ENCODE measurements at regions not wholly inside any gene's neighbourhood (a gene's known extent, or its start where the extent isn't known, plus 50 kb on each side); places are given as distances from the start of the nearest gene placed in this dataset.

DNA sequence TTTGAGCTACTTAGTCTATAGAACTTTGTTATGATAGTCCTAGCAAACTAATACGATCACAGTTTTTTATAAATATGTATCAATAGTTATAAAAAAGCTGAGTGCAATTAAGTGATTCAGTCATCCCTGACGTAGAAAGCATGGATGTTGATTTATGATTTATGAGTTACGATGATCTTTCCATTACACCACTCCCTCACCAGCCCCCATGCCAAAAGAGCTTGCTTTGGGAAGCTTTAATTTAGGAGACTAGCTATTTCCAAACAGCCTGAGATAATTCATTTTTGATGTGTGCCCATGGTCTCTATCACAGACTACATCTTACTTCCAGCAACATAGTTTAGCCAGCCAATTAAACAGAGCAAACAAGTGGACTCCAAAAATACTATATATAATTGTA, 256.8 kb downstream of the GABRG2 start:
- no peak for DNase-seq

DNA sequence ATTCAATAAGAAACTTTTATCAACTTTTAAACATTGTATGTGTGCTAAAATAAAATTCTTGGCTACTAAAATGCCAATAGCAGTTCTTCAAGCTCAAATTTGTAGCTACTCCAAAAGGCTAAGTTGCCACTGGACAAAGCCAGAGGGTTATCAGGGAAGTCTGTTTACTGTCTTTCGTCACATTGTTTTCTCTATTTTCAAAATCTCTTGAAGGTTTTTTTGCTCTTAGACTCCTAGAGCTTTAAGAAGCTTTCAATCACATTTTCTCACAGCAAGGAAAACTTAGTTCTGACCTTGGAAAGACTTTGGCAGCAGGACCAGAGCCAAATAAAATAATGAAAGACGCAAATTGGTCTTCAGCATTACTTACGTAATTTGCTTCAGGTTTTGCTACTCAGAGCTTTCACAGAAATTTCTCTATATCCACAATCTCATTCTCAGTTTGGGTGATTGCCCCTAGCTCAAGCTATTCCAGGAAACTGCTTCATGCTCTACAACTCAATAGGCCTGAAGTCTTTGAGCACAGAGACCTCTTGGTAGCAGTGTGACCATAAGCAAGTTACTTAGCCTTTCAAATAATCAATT, 257.7 kb downstream of the GABRG2 start:
- DNase-seq, result no peak

DNA sequence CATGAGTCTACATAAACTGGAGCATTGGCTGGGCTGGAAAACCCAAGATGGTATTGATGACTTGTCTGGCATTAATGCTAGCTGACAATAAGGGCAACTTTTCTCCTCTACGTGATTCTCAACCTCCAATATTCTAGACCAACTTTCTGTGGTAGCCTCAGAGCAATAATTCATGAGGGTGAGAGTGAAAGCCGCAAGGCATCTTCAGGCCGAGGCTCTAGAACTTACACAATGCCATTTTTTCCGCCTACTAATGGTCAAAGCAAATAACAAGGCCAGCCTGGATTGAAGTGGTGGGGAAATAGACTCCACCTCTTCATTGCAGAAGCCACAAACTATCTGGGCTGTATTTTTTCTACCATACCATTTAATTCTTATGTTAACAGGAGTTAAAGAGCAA, 267.4 kb downstream of the GABRG2 start:
- no peak for DNase-seq

DNA sequence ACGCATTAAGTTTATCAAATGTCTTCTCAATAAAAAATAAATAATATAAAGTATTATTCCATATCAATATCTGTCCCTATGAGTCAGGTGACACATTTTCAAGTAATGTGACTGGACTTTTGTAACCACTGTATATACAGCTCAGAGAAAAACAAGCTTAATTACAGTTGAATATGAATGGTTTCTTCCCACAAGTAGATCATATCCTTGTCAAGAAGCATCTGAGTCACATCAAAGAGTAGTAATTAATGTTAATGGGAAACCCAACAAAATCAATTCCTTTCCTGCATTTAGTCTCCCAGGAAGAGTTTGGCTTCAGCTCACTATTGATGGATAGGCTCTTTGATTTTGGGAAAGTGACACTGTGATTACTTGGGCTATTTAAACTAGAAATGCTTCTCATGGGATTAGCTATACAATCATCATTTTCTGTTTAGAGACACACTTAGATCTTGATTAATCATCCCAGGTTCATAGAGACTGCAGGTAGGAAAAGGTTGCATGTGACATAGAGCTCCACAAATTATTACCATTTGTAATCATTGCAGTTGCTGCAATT, 292.9 kb downstream of the GABRG2 start:
- DNase-seq, result no peak

DNA sequence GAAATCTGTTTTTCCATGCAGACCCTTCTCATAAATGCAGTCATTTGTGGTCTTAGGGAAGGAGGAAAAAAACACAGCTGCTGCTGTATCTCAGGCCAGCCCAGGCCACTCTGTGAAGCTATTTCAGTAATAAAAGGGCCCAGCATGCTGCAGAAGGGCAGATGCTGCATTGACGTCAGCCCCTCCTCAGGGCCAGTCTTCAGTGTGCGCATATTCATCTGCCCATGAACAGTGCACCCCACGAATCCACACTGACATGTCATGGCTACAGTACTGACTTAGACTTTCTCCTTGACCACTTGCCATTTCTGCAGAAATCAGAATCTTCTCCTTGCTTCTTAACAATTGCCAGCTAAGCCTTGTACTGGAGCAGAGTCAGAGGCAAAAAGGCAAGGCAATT, 304.7 kb downstream of the GABRG2 start:
- no peak for DNase-seq

DNA sequence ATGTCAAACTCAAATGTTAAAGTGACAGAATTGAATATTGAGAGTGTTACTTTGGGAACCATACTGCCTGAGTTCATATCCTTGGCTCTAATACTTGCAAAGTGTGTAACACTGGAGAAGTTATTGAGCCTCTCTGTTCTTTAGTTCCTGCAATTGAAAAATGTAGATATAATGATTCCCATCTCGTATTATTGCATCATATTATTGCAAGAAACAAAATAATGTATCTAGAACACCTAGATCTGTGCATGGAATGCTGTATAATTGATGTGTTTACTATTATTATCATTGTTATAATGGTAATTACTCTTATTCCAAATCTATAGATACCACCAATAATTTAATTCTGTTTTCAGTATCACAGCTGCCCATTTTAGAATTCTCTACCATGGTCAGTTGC, 310.3 kb downstream of the GABRG2 start:
- no peak for DNase-seq

DNA sequence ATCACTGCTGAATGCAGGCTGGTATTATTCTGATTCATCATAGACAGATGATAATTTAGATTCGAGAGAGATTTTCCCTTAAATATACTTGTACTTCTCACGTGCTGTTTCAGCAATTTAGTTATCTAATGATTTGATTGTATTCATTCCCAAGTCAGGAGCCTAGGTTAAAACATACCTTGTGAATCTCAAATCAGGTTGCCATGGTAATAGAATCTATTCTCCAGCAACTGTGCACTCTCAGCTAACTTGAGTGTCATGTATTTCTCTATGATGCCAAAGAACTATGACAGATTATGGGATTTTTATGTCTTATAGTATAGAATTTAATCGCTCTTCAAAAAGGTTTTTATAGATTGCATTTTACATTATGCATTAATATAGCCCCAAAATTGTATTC, 315.3 kb downstream of the GABRG2 start:
- no peak for DNase-seq

DNA sequence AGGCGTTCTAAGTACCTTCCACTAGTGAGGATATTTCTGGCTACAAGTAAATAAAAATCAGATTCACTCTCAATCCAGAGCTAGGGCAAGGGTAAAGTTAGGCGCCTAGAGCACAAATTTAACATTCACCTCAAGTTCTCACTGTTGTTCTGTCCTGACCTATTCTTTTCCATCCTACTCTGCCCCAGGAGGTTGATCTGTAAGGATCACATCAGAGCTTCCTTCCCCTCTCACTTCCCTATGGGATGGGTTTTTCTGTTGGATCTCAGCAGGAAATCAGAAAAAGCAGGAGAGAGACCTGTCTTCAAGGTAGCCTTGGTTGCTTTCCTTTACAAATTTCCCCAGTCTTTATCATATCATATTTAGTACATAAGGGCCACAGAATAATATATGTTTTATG, 316.7 kb downstream of the GABRG2 start:
- DNase-seq, result no peak

DNA sequence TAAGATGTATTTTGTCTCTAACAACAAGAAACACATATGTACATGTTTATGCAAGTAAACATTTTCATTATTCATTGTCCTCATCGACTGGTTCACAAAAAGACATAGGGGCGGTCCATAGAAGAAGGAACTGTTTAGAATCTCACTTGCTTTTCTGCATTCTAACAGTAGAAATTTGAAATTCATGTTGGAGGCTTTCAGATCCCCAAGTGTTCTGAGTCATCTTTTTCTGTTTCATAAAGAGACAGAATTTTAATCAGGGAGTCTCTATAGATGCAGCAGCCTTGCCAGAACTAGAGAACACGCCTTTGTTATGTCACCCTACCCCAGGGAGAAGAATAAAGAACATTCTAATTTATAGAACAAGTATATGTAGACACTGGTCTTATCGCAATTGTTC, 324.3 kb downstream of the GABRG2 start:
- DNase-seq, result no peak

DNA sequence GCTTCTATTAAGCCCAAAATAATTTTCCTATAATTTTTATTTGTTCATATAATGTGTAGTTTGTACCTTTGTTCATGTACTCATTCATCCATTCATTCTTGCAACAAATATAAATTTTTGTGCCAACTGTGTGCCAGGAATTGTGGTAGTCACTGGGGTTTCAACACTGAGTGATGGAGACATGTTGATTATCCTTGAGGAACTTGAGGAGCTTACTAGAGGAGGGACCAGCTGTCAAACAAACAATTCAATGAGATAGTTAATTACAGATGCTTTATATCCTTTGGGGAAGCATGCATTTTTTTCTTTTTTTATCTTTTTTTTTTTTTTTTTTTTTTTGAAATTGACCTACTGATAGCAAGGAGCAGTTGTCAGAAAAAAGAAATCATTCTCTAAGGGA, 324.8 kb downstream of the GABRG2 start:
- no peak for DNase-seq

DNA sequence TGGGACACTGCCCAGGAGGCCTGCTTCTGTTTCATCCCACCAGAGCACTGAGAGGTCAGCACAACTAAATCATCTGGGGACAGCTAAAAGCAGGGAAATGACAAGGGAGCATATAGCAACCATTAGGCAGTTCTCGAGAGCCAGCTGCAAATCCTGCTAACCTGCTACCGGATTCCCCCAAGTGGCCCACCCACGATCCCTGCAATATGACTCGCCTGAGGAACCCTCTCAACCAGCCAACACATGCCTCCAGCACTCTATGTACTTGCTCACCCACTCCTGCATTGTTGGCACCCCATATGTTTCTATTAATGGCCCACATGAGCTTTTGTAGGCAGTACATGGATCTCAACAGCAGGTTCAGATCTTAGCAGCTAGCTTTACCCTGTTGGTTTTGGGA, 326.0 kb downstream of the GABRG2 start:
- no peak for DNase-seq

DNA sequence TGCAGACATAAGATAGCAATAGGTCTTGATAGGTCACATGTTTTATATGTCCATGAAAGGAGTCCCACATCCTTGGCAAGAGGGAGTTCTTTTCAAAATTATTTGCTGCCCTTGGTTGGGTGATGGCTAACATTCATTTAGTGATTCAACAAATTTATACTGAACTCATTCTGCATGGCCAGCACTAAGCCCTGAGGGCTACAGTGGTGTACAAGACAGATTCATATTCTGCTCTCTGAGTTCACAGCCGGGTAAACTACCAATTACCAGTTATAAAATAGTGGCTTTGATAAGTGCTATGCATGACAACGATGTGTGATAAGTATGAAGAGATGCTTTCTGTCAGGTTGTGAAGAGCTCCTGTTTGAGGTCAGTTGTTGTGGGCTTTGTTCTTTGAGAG, 340.0 kb downstream of the GABRG2 start:
- no peak for DNase-seq

DNA sequence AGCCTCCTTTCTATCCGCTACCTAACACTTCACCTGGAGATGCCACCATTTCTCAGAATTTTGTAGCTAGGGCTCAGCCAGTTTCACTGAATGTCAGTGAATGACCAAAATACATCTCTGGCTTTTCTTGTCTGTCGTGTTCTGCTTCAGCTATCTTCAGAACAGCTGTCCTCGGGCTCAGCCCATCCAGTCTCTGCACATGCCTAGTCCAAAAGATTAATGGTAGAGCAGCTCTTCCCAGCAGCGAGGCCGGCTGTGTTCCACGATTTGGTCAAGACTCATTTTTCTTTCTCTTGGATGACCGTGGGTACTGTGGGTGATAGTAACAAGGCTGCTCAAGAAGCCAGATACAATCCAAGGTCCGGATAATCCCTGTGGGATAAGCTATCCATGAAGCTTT, 342.8 kb downstream of the GABRG2 start:
- DNase-seq, result no peak

DNA sequence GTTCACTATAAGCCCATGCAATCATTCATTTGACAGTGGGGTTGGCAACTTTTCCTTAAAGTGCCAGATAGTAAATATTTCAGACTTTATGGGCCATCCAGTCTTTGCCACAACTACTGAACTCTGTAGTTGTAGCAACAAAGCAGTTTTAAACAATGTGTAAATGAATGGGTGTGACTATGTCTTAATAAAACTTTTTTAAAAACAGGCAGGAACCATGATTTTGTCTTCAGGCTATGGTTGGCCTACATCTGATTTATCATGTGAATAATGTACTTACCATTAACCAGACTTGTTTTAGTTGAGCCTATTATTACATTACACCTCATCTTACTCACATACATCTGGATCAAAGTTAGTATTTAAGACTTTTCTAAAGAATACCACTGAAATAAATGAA, 361.6 kb downstream of the GABRG2 start:
- no peak for DNase-seq

DNA sequence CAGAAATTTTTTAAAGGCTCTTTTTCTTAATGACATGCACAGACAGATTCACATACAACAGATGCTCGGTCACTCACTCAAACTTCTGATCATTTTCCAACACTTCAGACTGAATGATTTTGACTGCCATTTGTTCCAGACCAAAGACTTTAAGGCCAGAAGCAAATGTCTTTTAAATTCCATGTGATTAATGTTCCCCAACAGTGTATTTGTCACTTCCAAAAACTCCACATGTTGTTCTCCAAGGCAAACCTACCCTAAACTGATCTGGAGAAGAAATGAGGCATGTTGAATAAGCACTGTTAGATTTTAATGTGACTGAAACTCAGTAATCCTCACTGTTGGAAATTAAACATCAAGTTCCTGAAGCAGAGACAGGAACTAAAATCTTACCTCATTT, 366.7 kb downstream of the GABRG2 start:
- no peak for DNase-seq

DNA sequence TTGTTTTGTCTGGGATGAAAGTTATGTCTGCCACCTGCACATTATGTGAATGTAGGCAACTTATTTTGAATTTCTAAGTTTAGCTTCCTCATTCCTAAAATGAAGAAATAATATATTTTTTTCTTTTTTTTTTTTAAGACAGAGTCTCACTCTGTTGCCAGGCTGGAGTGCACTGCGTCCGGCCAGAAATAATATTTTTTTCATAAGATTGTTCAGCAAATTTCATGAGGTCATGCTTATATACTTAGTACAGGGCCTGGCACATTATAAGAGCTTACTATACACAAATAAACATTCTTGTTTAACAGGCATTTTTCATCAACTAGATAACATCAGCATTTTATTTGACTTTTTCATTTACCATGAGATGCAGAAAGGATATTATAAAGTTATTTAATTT, 368.5 kb downstream of the GABRG2 start:
- DNase-seq, result no peak

DNA sequence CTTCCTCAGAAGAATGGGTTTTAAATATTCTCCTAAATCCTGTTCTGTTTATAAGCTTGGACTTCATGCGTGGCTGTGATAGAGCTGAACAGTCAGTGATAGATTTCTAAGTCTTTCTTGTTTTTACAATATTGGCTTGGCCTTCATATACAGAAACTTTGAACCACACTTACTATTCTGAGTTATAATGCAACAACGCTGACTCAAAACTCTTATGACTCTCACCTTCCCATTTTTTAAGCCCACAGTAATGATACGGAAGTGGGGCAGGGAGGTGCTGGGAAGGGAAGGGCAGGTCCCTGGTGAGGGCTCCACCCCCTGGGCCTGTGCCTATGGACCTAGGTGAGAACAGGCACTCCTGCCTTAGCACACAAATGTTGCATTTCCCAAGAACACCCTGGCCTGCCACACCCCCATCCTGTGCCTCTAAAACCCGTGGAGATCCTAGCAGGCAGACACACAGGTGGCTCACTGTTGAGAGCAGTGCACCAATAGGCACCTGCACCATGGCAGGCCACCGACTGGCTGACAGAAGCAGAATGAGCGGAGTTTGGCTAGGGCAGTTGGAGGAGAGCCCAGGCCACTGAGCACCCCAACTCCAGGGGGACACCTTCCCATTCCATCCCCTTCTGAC, 376.7 kb downstream of the GABRG2 start:
- DNase-seq, result no peak

DNA sequence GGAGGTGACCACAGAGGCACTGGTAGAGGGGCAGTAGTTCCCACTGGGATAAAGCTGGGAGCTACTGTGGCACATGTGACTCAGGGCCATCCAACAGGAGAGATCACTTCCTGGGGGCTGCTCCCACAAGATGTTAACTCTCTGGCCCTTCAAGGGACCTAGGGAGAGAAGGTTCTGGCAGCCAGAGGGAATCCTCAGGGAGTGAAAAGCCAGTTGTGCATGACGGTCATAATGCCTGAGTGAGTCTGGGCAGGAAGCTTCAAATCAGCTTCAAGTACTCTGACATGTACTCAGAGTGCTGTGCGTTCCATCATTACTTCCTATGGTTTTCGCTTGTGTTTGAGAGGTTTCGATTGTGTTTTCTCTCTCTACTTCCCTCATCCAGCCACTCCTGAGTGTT, 388.5 kb downstream of the GABRG2 start:
- DNase-seq, result no peak

DNA sequence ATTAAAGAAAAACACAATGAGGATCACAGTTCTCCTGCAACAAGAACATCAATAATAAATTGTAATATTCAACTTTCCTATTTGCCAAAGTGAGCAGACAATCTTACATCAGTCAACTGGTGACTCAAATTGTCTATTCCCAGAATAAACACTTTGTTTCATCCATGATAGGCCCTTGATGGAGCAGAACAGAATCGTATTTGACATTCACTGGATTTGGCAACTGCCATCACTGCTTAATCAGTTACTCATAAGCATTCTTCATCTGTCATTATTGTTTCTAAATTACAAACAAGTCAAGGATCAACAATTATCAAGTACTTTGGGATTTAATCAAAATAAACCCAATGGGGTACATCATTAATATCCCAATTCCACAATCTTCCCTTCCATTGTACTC, 398.4 kb downstream of the GABRG2 start:
- no peak for DNase-seq

DNA sequence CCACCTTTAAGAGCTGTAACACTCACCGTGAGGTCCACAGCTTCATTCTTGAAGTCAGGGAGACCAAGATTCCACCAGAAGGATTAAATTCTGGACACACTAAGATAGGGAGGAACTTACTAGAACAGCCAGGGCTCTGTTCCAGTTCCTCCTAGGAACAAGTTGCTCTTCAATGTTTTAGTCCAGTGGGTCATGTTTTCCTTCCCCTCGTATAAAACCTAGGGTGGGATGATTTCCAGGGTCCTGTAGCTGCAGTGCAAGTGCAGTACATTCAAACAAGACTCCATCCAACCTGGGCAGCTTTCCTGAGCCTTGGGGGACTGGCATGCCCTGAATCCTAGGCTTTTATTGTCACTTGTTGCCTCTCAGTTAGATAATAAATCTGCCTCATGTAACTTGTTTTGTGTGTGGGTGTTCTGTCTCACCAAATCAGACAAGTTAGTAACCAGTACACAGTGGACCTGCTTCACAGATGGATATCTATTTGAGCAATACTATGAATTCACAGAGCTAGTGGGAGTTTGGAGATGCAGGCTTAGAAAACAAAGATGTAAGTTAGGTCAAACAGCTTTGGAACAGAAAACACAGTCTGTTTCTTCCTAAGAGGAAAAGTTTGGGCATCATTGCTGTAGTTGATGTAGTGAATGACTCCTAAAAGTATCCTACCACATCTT, 405.6 kb downstream of the GABRG2 start:
- DNase-seq, result no peak

DNA sequence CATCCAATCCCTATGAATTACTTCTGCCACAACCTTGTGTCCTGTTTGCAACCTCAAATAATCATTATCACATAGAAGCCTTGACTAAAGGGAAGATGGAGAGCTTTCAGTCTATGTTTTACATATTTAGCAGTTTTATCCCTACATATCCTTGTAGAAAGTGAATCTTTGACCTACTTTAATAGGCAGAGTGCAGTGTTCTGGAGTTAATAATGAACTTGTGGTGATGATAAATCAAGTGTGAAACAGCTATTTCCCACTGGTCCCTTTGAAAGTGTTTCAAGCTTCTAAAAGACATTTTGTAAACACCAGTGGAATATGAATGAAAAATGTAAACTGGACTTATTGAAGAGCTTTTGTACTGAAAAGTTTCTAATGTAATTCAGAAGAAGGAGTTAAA, 406.7 kb downstream of the GABRG2 start:
- DNase-seq, result no peak

DNA sequence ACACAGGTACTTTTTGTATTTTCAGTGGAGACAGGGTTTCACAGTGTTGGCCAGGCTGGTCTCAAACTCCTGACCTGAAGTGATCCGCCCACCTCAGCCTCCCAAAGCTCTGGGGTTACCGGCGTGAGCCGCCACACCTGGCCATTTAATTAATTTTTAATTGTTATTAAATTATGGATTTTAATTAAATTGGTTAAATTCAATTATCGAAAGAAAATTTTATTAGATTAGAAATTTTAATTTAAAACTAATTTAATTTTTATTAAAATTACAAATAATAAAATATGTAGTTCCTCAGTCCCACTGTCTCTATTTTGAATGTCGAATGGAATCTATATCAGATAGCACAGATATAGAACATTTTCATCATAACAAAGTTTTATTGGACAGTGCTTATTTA, 416.5 kb downstream of the GABRG2 start:
- DNase-seq, result no peak

DNA sequence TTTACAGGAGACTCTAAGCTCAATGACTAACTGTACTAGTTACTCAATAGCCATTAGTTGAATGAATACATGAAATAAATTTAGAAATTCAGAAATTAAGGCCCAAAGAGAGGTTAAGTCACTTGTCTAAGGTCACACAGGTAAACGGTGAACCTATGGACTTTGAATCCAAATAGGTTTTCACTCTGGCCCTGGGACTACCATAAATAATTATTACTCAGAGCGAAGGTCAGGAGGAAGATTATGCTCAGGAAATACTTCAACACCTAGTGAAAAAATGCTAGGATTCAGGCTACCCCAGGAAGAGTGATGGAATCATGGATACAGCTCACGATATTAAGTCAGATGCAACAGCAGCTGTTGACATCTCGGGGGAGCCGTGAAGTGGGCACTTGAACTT, 417.4 kb downstream of the GABRG2 start:
- DNase-seq, result no peak
